CD14-positive monocyte (primary cell): ENCODE measurements at regions not wholly inside any gene's neighbourhood (a gene's known extent, or its start where the extent isn't known, plus 50 kb on each side); places are given as distances from the start of the nearest gene placed in this dataset.

Experiments
- DNase-seq, 3 donors: peaks; one replicate each; pipeline ENCODE4 v3.0.0-alpha.2; 2011 to 2022
- H2AFZ ChIP-seq: 2 replicates; pipeline ENCODE4 v1.6.0; 2012; ENCODE audit warnings: mild to moderate bottlenecking, low read depth, low read length, inconsistent platforms; ENCODE audit not compliant: insufficient read depth, poor library complexity, severe bottlenecking
- H3K27ac ChIP-seq, 2 donors: 1 replicate in 1 of 2; 2 replicates in 1 of 2; pipeline ENCODE4 v1.5.1; 2012 to 2013; ENCODE audit warnings: low read length in 2 of 2, control low read depth in 1 of 2, inconsistent platforms in 1 of 2, low read depth in 1 of 2, mild to moderate bottlenecking in 1 of 2
- H3K27me3 ChIP-seq, 2 donors: one replicate each; pipeline versions ENCODE4 v1.6.0 to v1.6.1; 2011 to 2013; ENCODE audit warnings: low read length in 2 of 2; ENCODE audit not compliant: control insufficient read depth in 2 of 2, insufficient read depth in 2 of 2
- H3K36me3 ChIP-seq, 2 donors: replicated peaks in 1 of 2; 1 replicate in 1 of 2; 2 replicates in 1 of 2; pipeline versions ENCODE4 v1.5.1 to v1.6.1; 2012 to 2013; ENCODE audit warnings: low read length in 2 of 2, control low read depth in 1 of 2, inconsistent platforms in 1 of 2, mild to moderate bottlenecking in 1 of 2; ENCODE audit not compliant: insufficient read depth in 2 of 2, control insufficient read depth in 1 of 2
- H3K4me1 ChIP-seq, 2 donors: 1 replicate in 1 of 2; 2 replicates in 1 of 2; pipeline versions ENCODE4 v1.5.1 to v1.6.1; 2012 to 2013; ENCODE audit warnings: low read length in 2 of 2, control low read depth in 1 of 2, inconsistent platforms in 1 of 2, mild to moderate bottlenecking in 1 of 2, moderate library complexity in 1 of 2; ENCODE audit not compliant: insufficient read depth in 2 of 2, control insufficient read depth in 1 of 2
- H3K4me2 ChIP-seq: replicated peaks from 2 replicates; pipeline ENCODE3; 2012; ENCODE audit warnings: low read length, moderate library complexity, mild to moderate bottlenecking; ENCODE audit not compliant: poor library complexity, severe bottlenecking; ENCODE audit errors: extremely low read depth
- H3K4me3 ChIP-seq, 3 experiments: fragments of 200-600 bp in 1 of 3; sonication (generic) in 1 of 3; replicated peaks in 1 of 3; 1 replicate in 2 of 3; 2 replicates in 1 of 3; pipeline ENCODE4 v1.5.1; 2011 to 2013; ENCODE audit warnings: low read length in 3 of 3, mild to moderate bottlenecking in 3 of 3, control low read depth in 2 of 3, low read depth in 2 of 3, inconsistent platforms in 1 of 3, moderate library complexity in 1 of 3
- H3K79me2 ChIP-seq: 2 replicates; pipeline ENCODE4 v1.6.0; 2012; ENCODE audit warnings: mild to moderate bottlenecking, control low read depth, inconsistent platforms, low read length, moderate library complexity; ENCODE audit not compliant: insufficient read depth
- H3K9ac ChIP-seq: 2 replicates; pipeline ENCODE4 v1.6.0; 2017; ENCODE audit warnings: low read length, mild to moderate bottlenecking; ENCODE audit not compliant: insufficient read depth, poor library complexity, severe bottlenecking
- H3K9me3 ChIP-seq, 2 donors: replicated peaks in 1 of 2; 1 replicate in 1 of 2; 2 replicates in 1 of 2; pipeline versions ENCODE4 v1.5.1 to v1.6.1; 2012 to 2013; ENCODE audit warnings: low read length in 2 of 2, control low read depth in 1 of 2; ENCODE audit not compliant: control insufficient read depth in 1 of 2, insufficient read depth in 1 of 2
- H4K20me1 ChIP-seq: 2 replicates; pipeline ENCODE4 v1.6.0; 2012; ENCODE audit warnings: mild to moderate bottlenecking, low read length, control low read depth, moderate library complexity; ENCODE audit not compliant: insufficient read depth
- H3K27ac Mint-ChIP-seq, 7 donors: one replicate each; pipeline ENCODE4 v1.8.0; 2020; ENCODE audit warnings: mild to moderate bottlenecking in 7 of 7, mixed read lengths in 7 of 7, moderate library complexity in 6 of 7, inconsistent platforms in 2 of 7
- H3K27me3 Mint-ChIP-seq, 3 donors: one replicate each; pipeline ENCODE4 v1.8.0; 2021 to 2022; ENCODE audit warnings: low read depth in 3 of 3, mild to moderate bottlenecking in 3 of 3, mixed read lengths in 3 of 3, moderate library complexity in 3 of 3, inconsistent platforms in 1 of 3
- H3K36me3 Mint-ChIP-seq, 2 donors: one replicate each; pipeline ENCODE4 v1.8.0; 2020; ENCODE audit warnings: mixed read lengths in 2 of 2, inconsistent platforms in 1 of 2, mild to moderate bottlenecking in 1 of 2
- H3K4me1 Mint-ChIP-seq: one replicate; pipeline ENCODE4 v1.8.0; 2020; ENCODE audit warnings: mild to moderate bottlenecking, mixed read lengths
- H3K4me3 Mint-ChIP-seq, 2 donors: one replicate each; pipeline ENCODE4 v1.8.0; 2020; ENCODE audit warnings: mild to moderate bottlenecking in 2 of 2, mixed read lengths in 2 of 2, moderate library complexity in 1 of 2
- H3K9me3 Mint-ChIP-seq, 7 donors: one replicate each; pipeline ENCODE4 v1.8.0; 2020 to 2022; ENCODE audit warnings: mixed read lengths in 7 of 7, mild to moderate bottlenecking in 6 of 7, moderate library complexity in 6 of 7, inconsistent platforms in 2 of 7
- CTCF ChIP-seq: fragments of 200-600 bp; IDR thresholded peaks from one replicate; pipeline ENCODE4 v1.8.0; 2022; ENCODE audit warnings: antibody characterized with exemption, mild to moderate bottlenecking
- WGBS: methylation state at CpG from one replicate; pipeline ENCODE4 v1.1.5; 2013; ENCODE audit warnings: missing lambda C conversion rate; ENCODE audit not compliant: insufficient coverage; 5-methylcytosine and 5-hydroxymethylcytosine counted together
- intact Hi-C, 2 donors: fragments of 100-400 bp; cut with micrococcal nuclease; formaldehyde crosslinking; loops; one replicate each; pipeline versions ENCODE4 v1.15.0 to v1.15.1; 2023

GRCh38 chr10:6755781-6756460, 175.8 kb upstream of the PRKCQ start:
- H3K36me3 ChIP-seq = no peaks in the 10 kb centered on the region
- H3K9me3 Mint-ChIP-seq = peaks cover 1 to 11% (median 3%) of the 10 kb centered on the region in 7 donors
- no peak overlapping the region for H3K4me2 ChIP-seq
- no peak overlapping the region for H3K4me3 Mint-ChIP-seq
- DNase-seq = no peak
- H3K9ac ChIP-seq = no peak overlapping the region
- H2AFZ ChIP-seq = no peak overlapping the region
- H3K4me3 ChIP-seq = no peak overlapping the region
- H3K27me3 Mint-ChIP-seq = peaks cover 8 to 20% (median 12%) of the 10 kb centered on the region in 3 donors
- peaks cover 8% of the 10 kb centered on the region for H3K4me1 Mint-ChIP-seq
- peaks cover 0 to 5% of the 10 kb centered on the region in 2 donors for H3K9me3 ChIP-seq
- no peak overlapping the region for H3K27ac ChIP-seq
- peaks cover 5 to 8% of the 10 kb centered on the region in 2 donors for H3K27me3 ChIP-seq
- TF ChIP-seq CTCF = no peak
- no peaks in the 10 kb centered on the region for H3K36me3 Mint-ChIP-seq
- peaks cover 0 to 2% of the 10 kb centered on the region in 2 donors for H3K4me1 ChIP-seq
- no peak overlapping the region for H3K27ac Mint-ChIP-seq
- no peaks in the 10 kb centered on the region for H4K20me1 ChIP-seq
- H3K79me2 ChIP-seq = no peaks in the 10 kb centered on the region
- WGBS = no CpG with 5 or more reads among the region's 9 CpGs
- intact Hi-C loops = no loop called here

DNA sequence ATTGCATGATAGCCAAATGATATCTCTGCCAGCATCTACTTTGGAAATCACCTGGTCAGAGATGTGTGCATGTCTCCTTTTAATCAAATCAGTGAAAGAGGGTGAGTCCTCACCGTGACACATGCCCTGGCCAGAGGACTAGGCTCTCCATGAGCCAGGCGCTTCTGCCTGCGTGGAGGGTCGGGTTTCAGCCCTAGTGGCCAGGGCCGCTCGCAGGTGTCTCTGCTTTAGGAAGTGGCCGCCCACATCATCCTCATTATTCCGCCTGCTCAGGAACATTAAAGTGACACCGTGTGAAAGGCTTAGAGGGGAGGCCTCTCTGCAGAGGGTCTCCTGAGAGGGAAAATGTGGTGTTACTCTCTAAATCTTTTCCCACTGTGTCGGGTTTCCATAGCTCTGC, 173.6 kb upstream of the PRKCQ start:
- no peaks in the 10 kb centered on the region for H3K79me2 ChIP-seq
- H3K4me1 ChIP-seq = peaks cover 0 to 2% of the 10 kb centered on the region in 2 donors
- WGBS = 84% methylated on average over 5 of the region's 10 CpGs
- peaks cover 3 to 8% of the 10 kb centered on the region in 2 donors for H3K27me3 ChIP-seq
- Mint-ChIP-seq H3K4me1 (peaks cover 8% of the 10 kb centered on the region), H3K36me3 (no peaks in the 10 kb centered on the region), H3K9me3 (peaks cover 0 to 8% (median 4%) of the 10 kb centered on the region in 7 donors), H3K27ac (no peak overlapping the region), H3K4me3 (no peak overlapping the region), H3K27me3 (peaks cover 4 to 12% (median 12%) of the 10 kb centered on the region in 3 donors)
- H3K36me3 ChIP-seq = no peaks in the 10 kb centered on the region
- no peak overlapping the region for H3K27ac ChIP-seq
- no peak overlapping the region for H3K9ac ChIP-seq
- H3K4me3 ChIP-seq = no peak overlapping the region
- intact Hi-C loops = no loop called here
- H2AFZ ChIP-seq = no peak overlapping the region
- no peaks in the 10 kb centered on the region for H4K20me1 ChIP-seq
- no peaks in the 10 kb centered on the region for H3K9me3 ChIP-seq
- no peak overlapping the region for H3K4me2 ChIP-seq
- no peak for TF ChIP-seq CTCF
- DNase-seq = no peak
